GM23248 (cell line): ENCODE measurements at regions not wholly inside any gene's neighbourhood (a gene's known extent, or its start where the extent isn't known, plus 50 kb on each side); places are given as distances from the start of the nearest gene placed in this dataset.

Source experiments
- EZH2 ChIP-seq: fragments of 200-600 bp; sonication (generic); IDR thresholded peaks from 2 replicates; pipeline ENCODE4 v1.6.1; 2018; ENCODE audit warnings: antibody characterized with exemption, mild to moderate bottlenecking; ENCODE audit not compliant: insufficient read depth, poor library complexity, severe bottlenecking
- EZH2phosphoT487 ChIP-seq: fragments of 200-600 bp; sonication (generic); IDR thresholded peaks from 2 replicates; pipeline ENCODE4 v1.6.1; 2018; ENCODE audit warnings: antibody characterized with exemption, moderate library complexity, mild to moderate bottlenecking, low read depth; ENCODE audit not compliant: insufficient read depth

- TF ChIP-seq EZH2, result no peak
- TF ChIP-seq EZH2phosphoT487, result no peak
Observed at GRCh38 chr10:124235232-124235631, 141.8 kb upstream of the CHST15 start.
